Vagina (tissue), 2 donors: ENCODE measurements at regions not wholly inside any gene's neighbourhood (a gene's known extent, or its start where the extent isn't known, plus 50 kb on each side); places are given as distances from the start of the nearest gene placed in this dataset.

ENCODE experiments used
- CTCF ChIP-seq, 3 experiments: fragments of 450-650 bp in 2 of 3; fragments of 200-600 bp in 1 of 3; sonication (generic) in 1 of 3; IDR thresholded peaks; one replicate each; pipeline ENCODE4 v1.5.1; 2017 to 2019; ENCODE audit warnings: antibody characterized with exemption in 3 of 3, mild to moderate bottlenecking in 2 of 3, moderate library complexity in 2 of 3
- POLR2A ChIP-seq, 2 donors: fragments of 450-650 bp; IDR thresholded peaks; one replicate each; pipeline ENCODE4 v1.6.1; 2017; ENCODE audit warnings: antibody characterized with exemption in 2 of 2, mild to moderate bottlenecking in 2 of 2, moderate library complexity in 2 of 2
- POLR2AphosphoS5 ChIP-seq, 2 donors: sonication (generic); formaldehyde crosslinking; IDR thresholded peaks; one replicate each; pipeline ENCODE4 v1.9.0; 2017; ENCODE audit warnings: antibody characterized with exemption in 2 of 2, mild to moderate bottlenecking in 2 of 2, low read depth in 1 of 2; ENCODE audit not compliant: insufficient read depth in 1 of 2

GRCh38 chr3:168307893-168308292, 212.2 kb upstream of the GOLIM4 start:
- TF ChIP-seq CTCF (IDR thresholded peaks at IDR 0.05) (no peak), POLR2AphosphoS5 (IDR thresholded peaks at IDR 0.05; ENCODE audit: insufficient read depth in 1 of 2, low read depth in 1 of 2) (no peak), POLR2A (IDR thresholded peaks at IDR 0.05) (no peak)
